HCT116 (cell line): ENCODE measurements at regions not wholly inside any gene's neighbourhood (a gene's known extent, or its start where the extent isn't known, plus 50 kb on each side); places are given as distances from the start of the nearest gene placed in this dataset.

Experiments used
- ATAC-seq: fragments of 200-7000 bp; cut with Tn5 transposase; 2 replicates; pipeline ENCODE4 v1.9.1; 2020; ENCODE audit warnings: mild to moderate bottlenecking, moderate library complexity
- BruUV-seq: library from RNA; stranded (reverse); fragments of 400-500 nt; replicated peaks from 2 replicates; lab custom pipeline; 2021; lab: Mats Ljungman, UMichigan
- CTCF ChIA-PET: fragments of 300-600 bp; sonication (Branson Sonifier 250); formaldehyde crosslinking; loops from one replicate; lab custom pipeline; 2021; ENCODE audit warnings: antibody characterized with exemption; lab: Charles Lee
- POLR2A ChIA-PET: fragments of 300-600, 350-600 bp; sonication (Branson Sonifier 250); formaldehyde crosslinking; loops from one replicate; lab custom pipeline; 2021; ENCODE audit warnings: antibody characterized with exemption; lab: Charles Lee
- RAD21 ChIA-PET, 2 experiments: fragments of 300-600 bp; sonication (Branson Sonifier 250); formaldehyde crosslinking; loops; one replicate each; lab custom pipeline; 2023; ENCODE audit warnings: low total read pairs in 2 of 2; ENCODE audit not compliant: uncharacterized antibody in 2 of 2, unreplicated experiment in 2 of 2, low non-redundant PET in 1 of 2; lab: Charles Lee
- DNase-seq: peaks from one replicate; pipeline ENCODE4 v3.0.0-alpha.2; 2010; ENCODE audit warnings: low read depth, low spot score
- H2AFZ ChIP-seq: fragments of 200-600 bp; shearing (Covaris generic), sonication (generic); 2 replicates; pipeline ENCODE4 v1.6.1; 2017; ENCODE audit warnings: low read depth, mixed run types, mixed read lengths, antibody characterized with exemption, low read length; ENCODE audit not compliant: poor library complexity, severe bottlenecking
- H3K27ac ChIP-seq: 2 replicates; pipeline ENCODE4 v1.5.1; 2012; ENCODE audit warnings: low read depth, low read length
- H3K27me3 ChIP-seq: fragments of 200-600 bp; sonication (generic); 2 replicates; pipeline ENCODE4 v1.6.1; 2016; ENCODE audit warnings: mixed run types, low read length, mixed read lengths; ENCODE audit not compliant: insufficient read depth
- H3K36me3 ChIP-seq, 2 experiments: fragments of 200-500 bp in 1 of 2; fragments of 200-600 bp in 1 of 2; sonication (Bioruptor generic) in 1 of 2; sonication (generic) in 1 of 2; 2 replicates each; pipeline versions ENCODE4 v1.5.1 to v1.6.1; 2014 to 2016; ENCODE audit warnings: low read length in 2 of 2, inconsistent platforms in 1 of 2, mixed read lengths in 1 of 2, mixed run types in 1 of 2; ENCODE audit not compliant: insufficient read depth in 2 of 2, control insufficient read depth in 1 of 2
- H3K4me1 ChIP-seq, 2 experiments: fragments of 200-600 bp in 1 of 2; sonication (generic) in 1 of 2; 2 replicates each; pipeline versions ENCODE4 v1.5.1 to v1.6.1; 2012 to 2017; ENCODE audit warnings: low read length in 2 of 2, inconsistent platforms in 1 of 2, mild to moderate bottlenecking in 1 of 2, mixed read lengths in 1 of 2, mixed run types in 1 of 2, moderate library complexity in 1 of 2; ENCODE audit not compliant: insufficient read depth in 2 of 2, control insufficient read depth in 1 of 2
- H3K4me2 ChIP-seq: fragments of 200-600 bp; sonication (generic); 2 replicates; pipeline ENCODE4 v1.6.1; 2017; ENCODE audit warnings: mixed run types, low read length, mixed read lengths
- H3K4me3 ChIP-seq, 2 experiments: fragments of 200-600 bp in 1 of 2; sonication (generic) in 1 of 2; replicated peaks in 1 of 2; 2 replicates each; pipeline ENCODE4 v1.5.1; 2011 to 2016; ENCODE audit warnings: low read length in 2 of 2, control low read depth in 1 of 2, low read depth in 1 of 2, mild to moderate bottlenecking in 1 of 2, mixed read lengths in 1 of 2, mixed run types in 1 of 2
- H3K79me2 ChIP-seq: fragments of 200-600 bp; sonication (generic); 2 replicates; pipeline ENCODE4 v1.6.1; 2017; ENCODE audit warnings: mild to moderate bottlenecking, mixed run types, low read length, moderate library complexity, mixed read lengths; ENCODE audit not compliant: insufficient read depth
- H3K9ac ChIP-seq: fragments of 200-600 bp; sonication (generic); 2 replicates; pipeline ENCODE4 v1.6.1; 2016; ENCODE audit warnings: low read length, mixed read lengths
- H3K9me2 ChIP-seq: fragments of 200-600 bp; sonication (generic), shearing (Covaris generic); 2 replicates; pipeline ENCODE4 v1.6.1; 2017; ENCODE audit warnings: mixed run types, mild to moderate bottlenecking, moderate library complexity; ENCODE audit not compliant: insufficient read depth
- H3K9me3 ChIP-seq, 2 experiments: fragments of 200-500 bp in 1 of 2; fragments of 200-600 bp in 1 of 2; sonication (Bioruptor generic) in 1 of 2; sonication (generic) in 1 of 2; 2 replicates each; pipeline ENCODE4 v1.6.1; 2014 to 2017; ENCODE audit warnings: low read length in 2 of 2, mixed read lengths in 2 of 2, inconsistent platforms in 1 of 2, low read depth in 1 of 2, mild to moderate bottlenecking in 1 of 2, mixed run types in 1 of 2, moderate library complexity in 1 of 2; ENCODE audit not compliant: control insufficient read depth in 1 of 2, insufficient read depth in 1 of 2
- H4K20me1 ChIP-seq: fragments of 200-600 bp; sonication (generic), shearing (Covaris generic); 2 replicates; pipeline ENCODE4 v1.6.1; 2017; ENCODE audit warnings: mixed run types, mild to moderate bottlenecking, moderate library complexity; ENCODE audit not compliant: insufficient read depth
- EGR1 ChIP-seq: IDR thresholded peaks from 2 replicates; pipeline ENCODE4 v1.6.1; 2012; ENCODE audit warnings: low read depth
- EZH2phosphoT487 ChIP-seq: fragments of 200-600 bp; IDR thresholded peaks from 2 replicates; pipeline ENCODE4 v1.6.1; 2018; ENCODE audit warnings: antibody characterized with exemption, borderline replicate concordance
- POLR2A ChIP-seq: IDR thresholded peaks from 2 replicates; pipeline ENCODE4 v1.7.0; 2011; ENCODE audit warnings: borderline replicate concordance; ENCODE audit not compliant: insufficient read depth, insufficient read length; ENCODE audit errors: extremely low read depth
- RAD21 ChIP-seq: IDR thresholded peaks from 2 replicates; pipeline ENCODE4 v1.6.1; 2012; ENCODE audit warnings: low read depth, mild to moderate bottlenecking
- TCF7L2 ChIP-seq: IDR thresholded peaks from 2 replicates; pipeline ENCODE4 v1.7.0; 2011; ENCODE audit warnings: borderline replicate concordance, inconsistent platforms; ENCODE audit not compliant: insufficient read depth, insufficient read length; ENCODE audit errors: extremely low read depth
- YY1 ChIP-seq: IDR thresholded peaks from 2 replicates; pipeline ENCODE4 v1.6.1; 2011; ENCODE audit warnings: low read length, low read depth, moderate library complexity, mild to moderate bottlenecking; ENCODE audit not compliant: insufficient replicate concordance; ENCODE audit errors: extremely low read depth
- ZFX ChIP-seq: fragments of 450-650 bp; IDR thresholded peaks from 2 replicates; pipeline ENCODE4 v1.6.1; 2017
- intact Hi-C: fragments of 100-400 bp; cut with micrococcal nuclease; formaldehyde crosslinking; loops from 2 replicates; pipeline ENCODE4 v1.10.0; 2022
- TF ChIP-seq, protein P1 (sequence below): IDR thresholded peaks from 2 replicates; pipeline ENCODE4 v1.6.1; 2012

GRCh38 chr19:30667746-30668145 lies 295.6 kb downstream of the ZNF536 start:
- TF ChIP-seq POLR2A: no peak
- POLR2A ChIA-PET: no interaction called here
- Histone ChIP-seq H3K27ac (no peak overlapping the region), H3K4me2 (no peak overlapping the region), H3K4me1 (no peaks in the 10 kb centered on the region), H4K20me1 (no peaks in the 10 kb centered on the region), H3K9me3 (no peaks in the 10 kb centered on the region), H3K27me3 (no peaks in the 10 kb centered on the region), H3K9ac (no peak overlapping the region), H2AFZ (no peak overlapping the region), H3K4me3 (no peak overlapping the region), H3K36me3 (no peaks in the 10 kb centered on the region), H3K9me2 (no peaks in the 10 kb centered on the region), H3K79me2 (no peaks in the 10 kb centered on the region)
- RAD21 ChIA-PET: no interaction called here
- DNase-seq (no peak), ATAC-seq (no peak)
- intact Hi-C loops: loop anchor here (2.0 kb wide), 1 partner anchor 1557 kb away; no protein-coding TSS in a partner anchor
- CTCF ChIA-PET: interaction anchor here (0.9 to 1.6 kb wide), 3 partner anchors 937 to 1913 kb away, joined by 3 to 7 read pairs (median 5); partner anchors contain the start of genes DPY19L3 and PDCD5
- no TSS peak for BruUV-seq

- Histone ChIP-seq H3K36me3 (no peaks in the 10 kb centered on the region), H3K4me2 (no peak overlapping the region), H3K9me3 (no peaks in the 10 kb centered on the region), H3K9ac (no peak overlapping the region), H3K4me3 (no peak overlapping the region), H3K79me2 (no peaks in the 10 kb centered on the region), H3K4me1 (no peaks in the 10 kb centered on the region), H3K27ac (no peak overlapping the region), H3K27me3 (no peaks in the 10 kb centered on the region), H2AFZ (no peak overlapping the region), H4K20me1 (no peaks in the 10 kb centered on the region), H3K9me2 (no peaks in the 10 kb centered on the region)
- RAD21 ChIA-PET: no interaction called here
- intact Hi-C loops: loop anchor here (2.0 kb wide), 1 partner anchor 1558 kb away; no protein-coding TSS in a partner anchor
- DNase-seq (no peak), ATAC-seq (no peak)
- BruUV-seq: no TSS peak
- CTCF ChIA-PET: interaction anchor here (0.9 to 1.6 kb wide), 6 partner anchors 8 to 1914 kb away, joined by 3 to 7 read pairs (median 4); partner anchors contain the start of genes DPY19L3 and PDCD5
- TF ChIP-seq TCF7L2 (no peak), YY1 (no peak), EGR1 (no peak), ZFX (no peak), EZH2phosphoT487 (no peak), RAD21 (no peak)
- TF ChIP-seq, protein P1, sequence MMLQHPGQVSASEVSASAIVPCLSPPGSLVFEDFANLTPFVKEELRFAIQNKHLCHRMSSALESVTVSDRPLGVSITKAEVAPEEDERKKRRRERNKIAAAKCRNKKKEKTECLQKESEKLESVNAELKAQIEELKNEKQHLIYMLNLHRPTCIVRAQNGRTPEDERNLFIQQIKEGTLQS: no peak
- POLR2A ChIA-PET: no interaction called here
These were observed 295.0 kb downstream of the ZNF536 start for GRCh38 chr19:30667227-30667626.
